HG03460 (cell line): ENCODE measurements at regions not wholly inside any gene's neighbourhood (a gene's known extent, or its start where the extent isn't known, plus 50 kb on each side); places are given as distances from the start of the nearest gene placed in this dataset.

Source experiments
- ATAC-seq: cut with Tn5 transposase; IDR thresholded peaks from one replicate; pipeline ENCODE4 v1.9.1; 2021; ENCODE audit not compliant: unreplicated experiment

GRCh38 chr3:168419091-168419490 lies 323.4 kb upstream of the GOLIM4 start:
- ATAC-seq: no peak

- ATAC-seq: no peak
Observed at GRCh38 chr3:168417016-168417415, 321.3 kb upstream of the GOLIM4 start.

GRCh38 chr3:168416446-168416845 lies 320.7 kb upstream of the GOLIM4 start:
- ATAC-seq: no peak

GRCh38 chr3:168414149-168414548 lies 318.4 kb upstream of the GOLIM4 start:
- no peak for ATAC-seq

- ATAC-seq: no peak
Observed at GRCh38 chr3:168407381-168407780, 311.7 kb upstream of the GOLIM4 start.

GRCh38 chr3:168405288-168405687 lies 309.6 kb upstream of the GOLIM4 start:
- ATAC-seq: no peak

GRCh38 chr3:168398371-168399025 lies 302.8 kb upstream of the GOLIM4 start:
- ATAC-seq: no peak

GRCh38 chr3:168396861-168397260 lies 301.1 kb upstream of the GOLIM4 start:
- no peak for ATAC-seq

- no peak for ATAC-seq
Observed at GRCh38 chr3:168395551-168395950, 299.8 kb upstream of the GOLIM4 start.

GRCh38 chr3:168394439-168394838 lies 298.7 kb upstream of the GOLIM4 start:
- no peak for ATAC-seq

GRCh38 chr3:168386301-168386700 lies 290.6 kb upstream of the GOLIM4 start:
- ATAC-seq: no peak

- ATAC-seq: no peak
Observed at GRCh38 chr3:168384990-168385389, 289.3 kb upstream of the GOLIM4 start.

- ATAC-seq: no peak
Observed at GRCh38 chr3:168383573-168383972, 287.8 kb upstream of the GOLIM4 start.

- ATAC-seq: no peak
Observed at GRCh38 chr3:168371846-168372245, 276.1 kb upstream of the GOLIM4 start.

GRCh38 chr3:168364967-168365366 lies 269.2 kb upstream of the GOLIM4 start:
- ATAC-seq: no peak

- no peak for ATAC-seq
Observed at GRCh38 chr3:168362661-168363247, 267.0 kb upstream of the GOLIM4 start.

GRCh38 chr3:168362156-168362555 lies 266.4 kb upstream of the GOLIM4 start:
- ATAC-seq: no peak

GRCh38 chr3:168360993-168361392 lies 265.3 kb upstream of the GOLIM4 start:
- no peak for ATAC-seq

GRCh38 chr3:168342946-168343850 lies 247.5 kb upstream of the GOLIM4 start:
- no peak for ATAC-seq

- ATAC-seq: no peak
Observed at GRCh38 chr3:168341956-168342936, 246.5 kb upstream of the GOLIM4 start.
